HCT116 (cell line): ENCODE measurements at regions not wholly inside any gene's neighbourhood (a gene's known extent, or its start where the extent isn't known, plus 50 kb on each side); places are given as distances from the start of the nearest gene placed in this dataset.

Experiments
- ATAC-seq: fragments of 200-7000 bp; cut with Tn5 transposase; 2 replicates; pipeline ENCODE4 v1.9.1; 2020; ENCODE audit warnings: mild to moderate bottlenecking, moderate library complexity
- BruUV-seq: library from RNA; stranded (reverse); fragments of 400-500 nt; replicated peaks from 2 replicates; lab custom pipeline; 2021; lab: Mats Ljungman, UMichigan
- CTCF ChIA-PET: fragments of 300-600 bp; sonication (Branson Sonifier 250); formaldehyde crosslinking; loops from one replicate; lab custom pipeline; 2021; ENCODE audit warnings: antibody characterized with exemption; lab: Charles Lee
- POLR2A ChIA-PET: fragments of 300-600, 350-600 bp; sonication (Branson Sonifier 250); formaldehyde crosslinking; loops from one replicate; lab custom pipeline; 2021; ENCODE audit warnings: antibody characterized with exemption; lab: Charles Lee
- RAD21 ChIA-PET, 2 experiments: fragments of 300-600 bp; sonication (Branson Sonifier 250); formaldehyde crosslinking; loops; one replicate each; lab custom pipeline; 2023; ENCODE audit warnings: low total read pairs in 2 of 2; ENCODE audit not compliant: uncharacterized antibody in 2 of 2, unreplicated experiment in 2 of 2, low non-redundant PET in 1 of 2; lab: Charles Lee
- DNase-seq: peaks from one replicate; pipeline ENCODE4 v3.0.0-alpha.2; 2010; ENCODE audit warnings: low read depth, low spot score
- H2AFZ ChIP-seq: fragments of 200-600 bp; shearing (Covaris generic), sonication (generic); 2 replicates; pipeline ENCODE4 v1.6.1; 2017; ENCODE audit warnings: low read depth, mixed run types, mixed read lengths, antibody characterized with exemption, low read length; ENCODE audit not compliant: poor library complexity, severe bottlenecking
- H3K27ac ChIP-seq: 2 replicates; pipeline ENCODE4 v1.5.1; 2012; ENCODE audit warnings: low read depth, low read length
- H3K27me3 ChIP-seq: fragments of 200-600 bp; sonication (generic); 2 replicates; pipeline ENCODE4 v1.6.1; 2016; ENCODE audit warnings: mixed run types, low read length, mixed read lengths; ENCODE audit not compliant: insufficient read depth
- H3K36me3 ChIP-seq, 2 experiments: fragments of 200-500 bp in 1 of 2; fragments of 200-600 bp in 1 of 2; sonication (Bioruptor generic) in 1 of 2; sonication (generic) in 1 of 2; 2 replicates each; pipeline versions ENCODE4 v1.5.1 to v1.6.1; 2014 to 2016; ENCODE audit warnings: low read length in 2 of 2, inconsistent platforms in 1 of 2, mixed read lengths in 1 of 2, mixed run types in 1 of 2; ENCODE audit not compliant: insufficient read depth in 2 of 2, control insufficient read depth in 1 of 2
- H3K4me1 ChIP-seq, 2 experiments: fragments of 200-600 bp in 1 of 2; sonication (generic) in 1 of 2; 2 replicates each; pipeline versions ENCODE4 v1.5.1 to v1.6.1; 2012 to 2017; ENCODE audit warnings: low read length in 2 of 2, inconsistent platforms in 1 of 2, mild to moderate bottlenecking in 1 of 2, mixed read lengths in 1 of 2, mixed run types in 1 of 2, moderate library complexity in 1 of 2; ENCODE audit not compliant: insufficient read depth in 2 of 2, control insufficient read depth in 1 of 2
- H3K4me2 ChIP-seq: fragments of 200-600 bp; sonication (generic); 2 replicates; pipeline ENCODE4 v1.6.1; 2017; ENCODE audit warnings: mixed run types, low read length, mixed read lengths
- H3K4me3 ChIP-seq, 2 experiments: fragments of 200-600 bp in 1 of 2; sonication (generic) in 1 of 2; replicated peaks in 1 of 2; 2 replicates each; pipeline ENCODE4 v1.5.1; 2011 to 2016; ENCODE audit warnings: low read length in 2 of 2, control low read depth in 1 of 2, low read depth in 1 of 2, mild to moderate bottlenecking in 1 of 2, mixed read lengths in 1 of 2, mixed run types in 1 of 2
- H3K79me2 ChIP-seq: fragments of 200-600 bp; sonication (generic); 2 replicates; pipeline ENCODE4 v1.6.1; 2017; ENCODE audit warnings: mild to moderate bottlenecking, mixed run types, low read length, moderate library complexity, mixed read lengths; ENCODE audit not compliant: insufficient read depth
- H3K9ac ChIP-seq: fragments of 200-600 bp; sonication (generic); 2 replicates; pipeline ENCODE4 v1.6.1; 2016; ENCODE audit warnings: low read length, mixed read lengths
- H3K9me2 ChIP-seq: fragments of 200-600 bp; sonication (generic), shearing (Covaris generic); 2 replicates; pipeline ENCODE4 v1.6.1; 2017; ENCODE audit warnings: mixed run types, mild to moderate bottlenecking, moderate library complexity; ENCODE audit not compliant: insufficient read depth
- H3K9me3 ChIP-seq, 2 experiments: fragments of 200-500 bp in 1 of 2; fragments of 200-600 bp in 1 of 2; sonication (Bioruptor generic) in 1 of 2; sonication (generic) in 1 of 2; 2 replicates each; pipeline ENCODE4 v1.6.1; 2014 to 2017; ENCODE audit warnings: low read length in 2 of 2, mixed read lengths in 2 of 2, inconsistent platforms in 1 of 2, low read depth in 1 of 2, mild to moderate bottlenecking in 1 of 2, mixed run types in 1 of 2, moderate library complexity in 1 of 2; ENCODE audit not compliant: control insufficient read depth in 1 of 2, insufficient read depth in 1 of 2
- H4K20me1 ChIP-seq: fragments of 200-600 bp; sonication (generic), shearing (Covaris generic); 2 replicates; pipeline ENCODE4 v1.6.1; 2017; ENCODE audit warnings: mixed run types, mild to moderate bottlenecking, moderate library complexity; ENCODE audit not compliant: insufficient read depth
- ATF3 ChIP-seq: IDR thresholded peaks from 2 replicates; pipeline ENCODE4 v1.6.1; 2012
- CEBPB ChIP-seq: IDR thresholded peaks from 2 replicates; pipeline ENCODE4 v1.6.1; 2012; ENCODE audit warnings: low read depth
- CTCF ChIP-seq, 3 experiments: fragments of 200-600 bp in 1 of 3; sonication (generic) in 1 of 3; IDR thresholded peaks in 2 of 3; conservative IDR thresholded peaks in 1 of 3; 2 replicates each; pipeline ENCODE4 v1.5.1; 2012 to 2017; ENCODE audit warnings: low read depth in 2 of 3, low read length in 2 of 3, antibody characterized with exemption in 1 of 3, borderline replicate concordance in 1 of 3, control low read depth in 1 of 3, mild to moderate bottlenecking in 1 of 3, mixed read lengths in 1 of 3, mixed run types in 1 of 3, moderate library complexity in 1 of 3; ENCODE audit not compliant: insufficient read depth in 1 of 3
- ELF1 ChIP-seq: IDR thresholded peaks from 2 replicates; pipeline ENCODE4 v1.6.1; 2012; ENCODE audit warnings: low read depth, borderline replicate concordance
- TCF7L2 ChIP-seq: IDR thresholded peaks from 2 replicates; pipeline ENCODE4 v1.7.0; 2011; ENCODE audit warnings: borderline replicate concordance, inconsistent platforms; ENCODE audit not compliant: insufficient read depth, insufficient read length; ENCODE audit errors: extremely low read depth
- ZFX ChIP-seq: fragments of 450-650 bp; IDR thresholded peaks from 2 replicates; pipeline ENCODE4 v1.6.1; 2017
- ZNF274 ChIP-seq: fragments of 200-500 bp; sonication (Bioruptor generic); IDR thresholded peaks from 2 replicates; pipeline ENCODE4 v1.6.1; 2014; ENCODE audit warnings: mild to moderate bottlenecking, low read depth, low read length, inconsistent platforms
- intact Hi-C: fragments of 100-400 bp; cut with micrococcal nuclease; formaldehyde crosslinking; loops from 2 replicates; pipeline ENCODE4 v1.10.0; 2022

DNA sequence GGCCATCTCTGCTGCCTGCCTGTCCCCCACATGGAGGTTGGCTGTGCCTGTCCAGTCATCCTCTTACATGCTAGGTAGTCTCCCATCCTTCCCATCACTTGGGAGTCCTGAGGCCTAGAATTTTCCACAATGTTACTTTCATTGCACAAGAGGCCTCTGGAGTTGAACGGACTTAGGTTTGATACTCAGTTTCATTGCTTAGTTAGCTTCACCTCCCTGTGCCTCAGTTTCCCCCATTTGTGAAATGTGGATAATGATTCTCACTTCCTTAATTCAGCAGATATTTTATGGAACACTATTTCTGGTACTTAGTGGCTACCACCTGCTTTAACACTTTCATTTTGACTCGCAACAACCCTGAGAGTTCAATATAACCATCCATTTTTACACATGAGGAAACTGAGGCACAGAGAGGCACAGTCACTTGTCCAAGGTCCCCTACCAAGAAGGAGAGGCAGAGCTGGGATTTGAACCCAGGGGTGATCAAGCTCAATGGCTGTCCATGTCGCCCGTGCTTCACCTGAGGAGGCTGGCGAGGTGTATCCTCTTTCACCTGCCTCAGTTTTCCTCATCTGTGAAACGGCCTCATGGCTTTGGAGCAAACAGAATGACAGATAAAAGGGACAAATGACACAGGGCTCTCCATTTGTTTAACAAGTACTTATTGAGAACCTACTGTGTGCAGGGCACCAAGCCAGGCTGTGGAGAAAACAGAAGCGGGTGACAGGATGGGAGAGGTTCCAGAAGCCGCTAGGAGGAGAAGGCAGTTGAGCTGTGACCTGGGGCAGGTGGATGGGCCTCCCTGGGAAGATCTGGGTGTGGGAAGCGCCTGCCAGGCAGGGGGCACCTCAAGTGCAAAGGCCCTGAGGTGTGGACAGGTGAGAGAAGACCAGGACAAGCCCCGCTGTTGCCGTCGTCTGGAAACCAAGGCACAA is 154.3 kb upstream of the PTPN1 start:
- ChIA-PET POLR2A (interaction anchor here (1.4 kb wide), 1 partner anchor 165 kb away, joined by 3 read pairs; the partner anchor contains the start of gene CEBPB), CTCF (no interaction called here), RAD21 (no interaction called here)
- TF ChIP-seq TCF7L2 (no peak), ELF1 (no peak), ATF3 (no peak), ZFX (no peak), ZNF274 (no peak), CTCF (IDR thresholded peaks at IDR 0.05 in 2 of 3, conservative IDR thresholded peaks at IDR 0.05 in 1 of 3; ENCODE audit: borderline replicate concordance in 1 of 3, insufficient read depth in 1 of 3, low read depth in 2 of 3, low read length in 2 of 3) (no peak), CEBPB (no peak)
- H3K79me2 ChIP-seq: no peaks in the 10 kb centered on the region
- no peaks in the 10 kb centered on the region for H3K9me3 ChIP-seq
- no peak overlapping the region for H3K9ac ChIP-seq
- no peak overlapping the region for H3K4me3 ChIP-seq
- H3K36me3 ChIP-seq: no peaks in the 10 kb centered on the region
- no TSS peak for BruUV-seq
- ATAC-seq (0 out of 2 replicates have a peak, but pooled peaks have one; percentile 10), DNase-seq (no peak)
- H3K27ac ChIP-seq: no peak overlapping the region
- no peak overlapping the region for H3K4me2 ChIP-seq
- no peaks in the 10 kb centered on the region for H3K27me3 ChIP-seq
- H3K9me2 ChIP-seq: no peaks in the 10 kb centered on the region
- no peaks in the 10 kb centered on the region for H4K20me1 ChIP-seq
- peak overlapping the region; percentile 70 for H2AFZ ChIP-seq
- intact Hi-C loops: no loop called here
- peaks cover 13 to 27% of the 10 kb centered on the region in 2 experiments; a peak in 3 of 4 replicates for H3K4me1 ChIP-seq
